HG03066 (cell line): ENCODE measurements at regions not wholly inside any gene's neighbourhood (a gene's known extent, or its start where the extent isn't known, plus 50 kb on each side); places are given as distances from the start of the nearest gene placed in this dataset.

Experiments
- ATAC-seq: cut with Tn5 transposase; IDR thresholded peaks from one replicate; pipeline ENCODE4 v1.9.1; 2021; ENCODE audit warnings: low read depth; ENCODE audit not compliant: unreplicated experiment

GRCh38 chr7:17209101-17209500 is 89.4 kb upstream of the AHR start:
- no peak for ATAC-seq

- ATAC-seq: no peak
Measured at GRCh38 chr7:17211307-17211836, 87.1 kb upstream of the AHR start.

- no peak for ATAC-seq
Measured at GRCh38 chr7:17212188-17212587, 86.3 kb upstream of the AHR start.

- no peak for ATAC-seq
Measured at GRCh38 chr7:17227766-17228490, 70.5 kb upstream of the AHR start.

GRCh38 chr7:17229228-17229627 is 69.2 kb upstream of the AHR start:
- ATAC-seq: no peak

GRCh38 chr7:17230099-17230807 is 68.2 kb upstream of the AHR start:
- ATAC-seq: no peak

- no peak for ATAC-seq
Measured at GRCh38 chr7:17233603-17234002, 64.8 kb upstream of the AHR start.

- ATAC-seq: peak; percentile 39
Measured at GRCh38 chr7:17234030-17234397, 64.4 kb upstream of the AHR start.

GRCh38 chr7:17234398-17235031 is 63.9 kb upstream of the AHR start:
- peak; percentile 98 for ATAC-seq

GRCh38 chr7:17236171-17236570 is 62.3 kb upstream of the AHR start:
- no peak for ATAC-seq

GRCh38 chr7:17236603-17237002 is 61.8 kb upstream of the AHR start:
- no peak for ATAC-seq

GRCh38 chr7:17239046-17239445 is 59.4 kb upstream of the AHR start:
- no peak for ATAC-seq

- no peak for ATAC-seq
Measured at GRCh38 chr7:17239683-17240521, 58.5 kb upstream of the AHR start.

GRCh38 chr7:17242504-17242903 is 55.9 kb upstream of the AHR start:
- no peak for ATAC-seq

GRCh38 chr7:17244786-17245185 is 53.7 kb upstream of the AHR start:
- ATAC-seq: no peak

GRCh38 chr7:17247357-17247756 is 51.1 kb upstream of the AHR start:
- no peak for ATAC-seq

GRCh38 chr7:17248527-17248926 is 49.9 kb upstream of the AHR start:
- no peak for ATAC-seq
